NCI-H2196 treated with DMSO at 0.1 percent for 48 hours (cell line): ENCODE measurements at regions not wholly inside any gene's neighbourhood (a gene's known extent, or its start where the extent isn't known, plus 50 kb on each side); places are given as distances from the start of the nearest gene placed in this dataset.

Experiments
- DNase-seq: peaks from one replicate; lab custom pipeline; 2025; ENCODE audit not compliant: unreplicated experiment; lab: John Stamatoyannopoulos, UW

DNA sequence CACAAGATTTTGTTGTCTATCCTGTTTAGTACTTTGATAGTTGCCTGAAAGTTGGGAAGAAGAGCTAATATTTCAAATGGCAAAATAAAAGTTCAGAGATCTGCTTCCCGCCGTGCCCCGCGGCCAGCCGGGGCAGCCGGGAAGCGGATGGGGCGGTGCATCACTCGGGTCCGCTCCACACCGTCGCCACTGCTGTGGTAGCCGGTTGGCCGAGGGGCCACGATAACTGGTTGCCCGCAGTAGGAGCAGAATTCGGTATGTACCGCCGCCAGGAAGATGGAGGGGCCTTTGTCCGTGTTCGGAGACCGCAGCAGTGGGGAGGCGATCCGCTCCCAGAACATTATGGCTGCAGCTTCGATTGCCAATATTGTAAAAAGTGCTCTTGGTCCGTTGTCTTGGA lies 427.2 kb upstream of the PDE3A start:
- DNase-seq = no peak

DNA sequence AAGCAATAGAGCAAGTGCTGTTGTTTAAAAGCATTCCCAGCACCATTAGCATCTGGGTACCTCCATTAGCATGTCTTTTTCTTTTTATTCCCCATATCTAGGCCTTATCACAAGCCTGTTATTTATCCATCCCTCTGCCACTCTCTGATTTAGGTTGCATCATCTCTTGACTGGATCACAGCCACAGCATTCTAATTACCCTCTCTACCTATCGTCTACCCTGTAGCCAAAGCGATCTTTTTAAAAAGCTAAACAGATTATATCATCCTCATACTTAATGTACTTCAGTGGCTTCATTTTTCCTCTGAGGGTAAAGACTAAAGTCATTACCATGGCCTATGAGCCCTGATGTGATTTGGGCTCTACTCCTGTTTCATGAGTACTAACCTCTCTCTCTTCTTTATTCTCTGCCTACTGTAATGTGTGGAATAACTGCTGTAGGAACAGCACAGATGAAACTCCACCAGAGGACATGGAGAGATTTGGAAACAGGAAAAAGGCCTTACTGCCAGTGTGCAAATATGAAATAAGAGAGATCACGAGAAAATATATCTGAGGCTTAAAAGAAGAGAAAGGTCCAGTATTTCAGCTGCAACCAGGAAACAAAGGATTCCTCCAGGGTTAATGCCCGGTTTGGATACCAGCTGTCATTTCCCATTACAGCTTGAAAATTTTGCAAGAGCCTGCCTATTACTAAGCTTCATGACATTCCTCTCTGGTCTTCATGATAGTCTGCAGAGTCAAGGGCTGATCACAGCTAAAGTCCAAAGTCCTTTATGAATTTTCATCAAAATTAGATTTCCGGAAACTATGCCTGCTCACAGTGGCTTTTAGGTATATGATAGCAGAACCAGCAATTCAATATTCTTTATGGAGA lies 422.5 kb upstream of the PDE3A start:
- no peak for DNase-seq

DNA sequence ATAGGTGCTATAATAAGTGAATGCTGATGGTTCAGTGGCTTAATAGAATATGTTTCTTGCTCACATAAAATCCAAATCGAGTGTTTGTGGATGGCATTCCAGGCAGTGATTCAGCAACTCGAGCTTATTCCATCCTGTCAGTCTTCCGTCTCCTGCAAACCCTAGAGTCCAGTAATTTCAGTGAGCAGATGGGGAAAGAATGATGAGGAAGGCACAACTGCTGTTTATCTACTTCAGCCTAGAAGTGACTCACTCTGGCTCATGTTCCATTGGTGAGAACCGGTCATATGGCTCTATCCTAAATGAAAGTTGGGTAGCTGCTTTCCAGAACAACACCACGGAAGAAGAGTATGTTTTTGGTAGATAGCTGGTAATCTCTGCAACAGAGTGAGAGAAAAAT lies 421.8 kb upstream of the PDE3A start:
- no peak for DNase-seq

DNA sequence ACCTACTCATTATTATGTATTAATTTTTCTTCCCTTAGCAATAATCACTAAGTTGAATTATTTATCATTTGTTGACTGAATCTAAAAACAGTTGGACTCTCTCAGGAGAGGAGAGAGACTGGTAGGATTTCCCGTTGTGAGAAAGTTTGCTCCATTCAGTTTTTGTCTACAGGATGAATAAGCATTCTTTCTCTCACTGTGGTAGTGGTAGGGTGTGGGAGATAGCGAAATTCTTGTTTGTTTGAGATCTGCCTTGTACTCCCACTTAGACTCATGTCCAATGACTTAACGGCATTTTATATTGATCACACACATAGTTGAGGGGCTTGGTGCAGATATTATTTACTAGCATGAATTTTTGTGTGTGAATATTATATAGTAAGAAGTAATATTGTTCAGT lies 421.0 kb upstream of the PDE3A start:
- no peak for DNase-seq

DNA sequence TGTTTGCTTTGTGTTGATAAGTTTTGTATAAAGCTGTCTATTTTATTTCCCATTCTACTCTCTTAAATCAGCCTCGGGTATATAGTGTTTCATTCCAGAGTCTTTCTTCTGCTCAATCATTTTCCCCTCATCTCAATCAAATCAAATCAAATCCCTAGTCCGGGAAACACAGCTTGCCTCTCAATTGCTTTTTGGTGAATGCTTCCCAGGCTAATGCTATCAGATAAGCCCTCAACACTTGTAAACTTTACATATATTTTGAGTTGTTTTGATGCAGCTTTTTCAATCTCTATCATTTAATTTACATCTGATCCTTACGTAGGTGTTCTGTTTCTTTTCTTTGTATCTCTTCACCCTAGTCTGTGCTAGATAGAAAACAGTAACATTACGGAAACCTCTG lies 416.7 kb upstream of the PDE3A start:
- no peak for DNase-seq

GRCh38 chr12:19953734-19954133 lies 414.6 kb upstream of the PDE3A start:
- no peak for DNase-seq

GRCh38 chr12:19954163-19954562 lies 414.2 kb upstream of the PDE3A start:
- no peak for DNase-seq

- DNase-seq = no peak
Measured at GRCh38 chr12:19957308-19958125, 410.8 kb upstream of the PDE3A start.

DNA sequence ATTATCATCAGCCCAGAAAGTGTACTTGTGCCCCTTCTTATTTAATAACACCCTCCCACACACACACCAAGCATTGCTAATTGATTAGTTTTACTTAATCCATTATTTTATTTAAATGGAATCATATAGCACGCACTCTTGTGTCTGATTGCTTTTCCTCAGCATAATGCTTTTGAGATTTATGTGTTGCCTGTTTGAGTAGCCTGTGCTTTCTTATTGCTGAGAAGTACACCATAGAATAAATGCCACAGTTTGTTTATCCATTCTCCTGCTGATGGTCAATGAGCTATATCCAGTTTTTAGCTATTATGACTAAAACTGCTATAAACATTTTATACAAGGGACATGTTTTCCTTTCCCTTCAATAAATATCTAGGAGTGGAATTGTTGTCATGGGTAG lies 409.9 kb upstream of the PDE3A start:
- no peak for DNase-seq

DNA sequence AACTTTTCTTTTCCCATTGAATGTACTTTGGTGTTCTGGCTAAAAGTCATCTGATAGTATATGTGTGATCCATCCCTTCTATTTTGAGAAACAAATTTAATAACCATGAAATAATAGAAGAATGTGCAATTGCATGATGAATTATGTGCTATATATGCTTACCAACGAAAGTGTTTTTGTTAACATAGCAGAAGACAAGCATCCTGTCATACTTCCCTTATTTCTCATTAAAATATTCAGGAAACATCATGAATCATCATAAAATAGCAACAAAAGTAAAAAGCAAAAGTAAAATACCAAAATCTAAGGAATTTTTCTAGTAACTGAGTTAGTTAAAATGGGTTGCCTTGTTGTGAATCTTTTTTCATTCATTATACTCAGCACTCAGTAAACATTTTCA lies 409.0 kb upstream of the PDE3A start:
- no peak for DNase-seq

DNA sequence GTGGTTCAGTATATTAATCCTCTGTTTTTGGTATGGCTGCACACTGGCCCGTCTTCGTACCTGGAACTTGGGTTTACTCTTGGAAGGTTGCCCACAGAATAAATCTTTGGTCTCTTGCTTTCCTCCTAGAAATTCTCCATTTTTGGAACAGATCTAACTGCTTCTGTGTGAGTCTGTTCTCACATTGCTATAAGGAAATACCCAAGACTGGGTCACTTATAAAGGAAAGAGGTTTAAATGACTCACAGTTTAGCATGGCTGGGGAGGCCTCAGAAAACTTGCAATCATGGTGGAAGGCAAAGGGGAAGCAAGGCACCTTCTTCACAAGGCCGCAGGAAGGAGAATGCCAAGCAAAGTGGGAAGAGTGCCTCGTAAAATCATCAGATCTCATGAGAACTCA lies 407.8 kb upstream of the PDE3A start:
- DNase-seq = no peak

DNA sequence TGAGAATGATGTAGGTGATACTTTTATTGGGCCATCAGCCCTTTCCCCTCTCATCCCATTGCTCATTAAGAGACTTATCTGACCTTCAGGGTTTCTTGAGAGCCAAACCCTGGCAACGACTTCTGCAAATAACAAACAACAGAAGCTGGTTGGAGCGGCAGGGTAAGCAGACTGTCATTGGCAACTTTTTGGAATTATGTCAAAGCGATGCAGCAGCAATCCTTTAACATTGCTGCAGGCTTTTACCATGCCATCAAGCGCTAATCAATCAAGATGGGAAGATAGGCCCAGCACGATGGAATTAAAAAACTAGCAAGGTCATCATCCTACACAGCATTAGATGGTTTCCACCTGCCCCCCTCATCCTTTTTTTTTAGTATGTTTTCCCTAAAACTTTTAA lies 406.1 kb upstream of the PDE3A start:
- DNase-seq = no peak

DNA sequence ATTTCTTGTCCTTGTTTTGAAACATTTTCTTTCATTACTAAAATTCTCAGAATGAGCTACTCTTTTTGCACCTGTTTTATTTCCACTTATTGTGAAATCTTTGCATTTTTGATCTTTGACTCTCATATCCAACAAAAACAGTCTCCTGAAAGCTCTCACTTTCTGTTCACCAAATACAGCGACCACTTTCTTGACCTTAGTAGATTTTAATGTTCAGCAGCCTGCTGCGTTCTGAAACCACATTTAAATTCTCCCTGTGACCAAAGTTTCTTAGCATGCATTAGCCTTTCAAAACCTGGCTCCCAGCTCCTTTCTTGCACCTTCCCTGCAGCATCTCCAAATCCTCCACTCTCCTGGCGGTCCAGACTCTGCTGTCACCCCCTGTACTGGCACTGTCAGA lies 404.4 kb upstream of the PDE3A start:
- no peak for DNase-seq

- no peak for DNase-seq
Measured at GRCh38 chr12:19964549-19964948, 403.8 kb upstream of the PDE3A start.

- DNase-seq = no peak
Measured at GRCh38 chr12:19965196-19966038, 402.9 kb upstream of the PDE3A start.

DNA sequence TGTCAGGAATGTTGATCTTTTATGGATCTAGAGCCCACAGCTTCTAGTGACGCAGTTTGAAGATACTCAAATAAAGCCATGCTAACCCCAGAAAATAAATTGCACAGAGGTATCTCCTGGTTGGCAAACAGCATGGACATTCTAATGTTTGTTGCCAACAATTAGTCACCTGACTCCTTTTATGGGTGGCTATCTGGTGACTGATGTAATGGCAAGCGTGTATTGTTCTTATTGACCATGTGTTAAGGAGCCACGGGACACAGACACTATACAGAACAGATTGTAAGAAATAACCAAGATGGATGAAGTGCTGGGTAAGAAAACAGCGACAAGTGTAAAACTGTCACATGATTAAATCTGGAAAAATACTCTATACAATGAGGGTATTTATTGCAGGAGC lies 401.3 kb upstream of the PDE3A start:
- DNase-seq = no peak

- no peak for DNase-seq
Measured at GRCh38 chr12:19967431-19967830, 400.9 kb upstream of the PDE3A start.

GRCh38 chr12:19970116-19970515 lies 398.2 kb upstream of the PDE3A start:
- no peak for DNase-seq

GRCh38 chr12:19970821-19971220 lies 397.5 kb upstream of the PDE3A start:
- no peak for DNase-seq

- no peak for DNase-seq
Measured at GRCh38 chr12:19971361-19972280, 396.7 kb upstream of the PDE3A start.
